ENCODE measurements at regions not wholly inside any gene's neighbourhood (a gene's known extent, or its start where the extent isn't known, plus 50 kb on each side); places are given as distances from the start of the nearest gene placed in this dataset.

GRCh38 chr18:41875094-41875780 lies 79.8 kb upstream of the PIK3C3 start:
- no peak for TF ChIP-seq CTCF (IDR thresholded peaks at IDR 0.05; ENCODE audit: insufficient read depth, low read depth, low read length)
- no peak for TF ChIP-seq EZH2 (IDR thresholded peaks at IDR 0.05; ENCODE audit: insufficient read depth, low read length)
